ENCODE measurements at regions not wholly inside any gene's neighbourhood (a gene's known extent, or its start where the extent isn't known, plus 50 kb on each side); places are given as distances from the start of the nearest gene placed in this dataset.

- Histone ChIP-seq H3K4me3 (ENCODE audit: control extremely low read depth in 1 of 5, extremely low read depth in 1 of 5, insufficient read depth in 1 of 5, low read depth in 2 of 5, low read length in 4 of 5) (no peak overlapping the region), H3K27me3 (replicated peaks in 1 of 4; ENCODE audit: control extremely low read depth in 1 of 4, control insufficient read depth in 3 of 4, insufficient read depth in 4 of 4, low read length in 3 of 4) (no peaks in the 10 kb centered on the region), H3K9ac (ENCODE audit: low read length) (no peak overlapping the region), H3K4me1 (ENCODE audit: control insufficient read depth in 2 of 2, insufficient read depth in 2 of 2, low read length in 2 of 2) (no peaks in the 10 kb centered on the region), H3K9me3 (ENCODE audit: control extremely low read depth in 1 of 3, control insufficient read depth in 2 of 3, insufficient read depth in 1 of 3, low read length in 2 of 3) (no peaks in the 10 kb centered on the region), H4K20me1 (ENCODE audit: control insufficient read depth, insufficient read depth, low read length, poor library complexity, severe bottlenecking) (no peaks in the 10 kb centered on the region), H2AFZ (ENCODE audit: insufficient read depth, low read depth, low read length, poor library complexity, severe bottlenecking) (no peak overlapping the region), H3K4me2 (replicated peaks; ENCODE audit: low read depth, low read length, poor library complexity, severe bottlenecking) (no peak overlapping the region), H3K79me2 (ENCODE audit: control insufficient read depth, insufficient read depth, low read length) (no peaks in the 10 kb centered on the region), H3K27ac (ENCODE audit: low read length in 2 of 2) (no peak overlapping the region), H3K36me3 (replicated peaks in 1 of 2; ENCODE audit: control extremely low read depth in 1 of 2, control insufficient read depth in 1 of 2, extremely low read depth in 1 of 2, insufficient read depth in 2 of 2, low read length in 1 of 2) (no peaks in the 10 kb centered on the region)
- Mint-ChIP-seq H3K4me3 (no peak overlapping the region), H3K27me3 (peaks cover 5% of the 10 kb centered on the region), H3K9me3 (ENCODE audit: insufficient read depth) (no peaks in the 10 kb centered on the region), H3K4me1 (no peaks in the 10 kb centered on the region), H3K27ac (no peak overlapping the region)
- DNase-seq (no peak), ATAC-seq (ENCODE audit: low read depth) (no peak)
- POLR2A ChIA-PET, result no interaction called here
- CTCF ChIA-PET, result interaction anchor here (1.3 kb wide), 1 partner anchor 395 kb away, joined by 3 read pairs; no protein-coding TSS in a partner anchor
- WGBS (ENCODE audit: insufficient coverage), result no CpG with 5 or more reads among the region's 1 CpG
- intact Hi-C loops (cut with micrococcal nuclease), result no loop called here
- TF ChIP-seq EZH2 (IDR thresholded peaks at IDR 0.05; ENCODE audit: borderline replicate concordance, insufficient read depth, low read depth, low read length, poor library complexity, severe bottlenecking) (no peak), CTCF (IDR thresholded peaks at IDR 0.05) (no peak)
Observed at GRCh38 chr9:119951090-119951489, 581.9 kb upstream of the BRINP1 start.

DNA sequence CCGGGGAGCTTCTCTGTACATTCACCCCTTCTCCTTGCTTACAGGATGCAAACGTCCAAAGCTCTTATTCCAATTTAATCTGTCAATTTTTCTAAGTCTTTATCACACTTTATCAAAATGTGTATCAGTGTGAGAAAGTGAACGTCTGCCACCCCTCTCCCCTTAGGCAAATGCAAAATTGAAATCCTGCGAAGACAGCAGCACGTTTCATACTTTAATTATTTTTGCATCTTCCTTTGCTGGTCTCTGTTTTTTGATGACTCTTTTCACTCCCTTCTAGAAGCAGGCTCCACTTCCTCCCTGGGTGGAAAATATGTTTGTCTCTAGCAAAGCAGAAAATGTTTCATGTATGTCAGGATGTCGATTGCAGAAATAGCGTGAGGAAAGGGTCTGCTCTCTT, 576.5 kb upstream of the BRINP1 start:
- H3K27ac Mint-ChIP-seq, result no peak overlapping the region
- Histone ChIP-seq H2AFZ (ENCODE audit: insufficient read depth, low read depth, low read length, poor library complexity, severe bottlenecking) (no peak overlapping the region), H3K4me2 (replicated peaks; ENCODE audit: low read depth, low read length, poor library complexity, severe bottlenecking) (no peak overlapping the region), H3K4me1 (ENCODE audit: control insufficient read depth in 2 of 2, insufficient read depth in 2 of 2, low read length in 2 of 2) (no peaks in the 10 kb centered on the region), H4K20me1 (ENCODE audit: control insufficient read depth, insufficient read depth, low read length, poor library complexity, severe bottlenecking) (no peaks in the 10 kb centered on the region), H3K4me3 (ENCODE audit: control extremely low read depth in 1 of 5, extremely low read depth in 1 of 5, insufficient read depth in 1 of 5, low read depth in 2 of 5, low read length in 4 of 5) (no peak overlapping the region), H3K9me3 (ENCODE audit: control extremely low read depth in 1 of 3, control insufficient read depth in 2 of 3, insufficient read depth in 1 of 3, low read length in 2 of 3) (no peaks in the 10 kb centered on the region), H3K27me3 (replicated peaks in 1 of 4; ENCODE audit: control extremely low read depth in 1 of 4, control insufficient read depth in 3 of 4, insufficient read depth in 4 of 4, low read length in 3 of 4) (no peaks in the 10 kb centered on the region), H3K27ac (ENCODE audit: low read length in 2 of 2) (no peak overlapping the region), H3K36me3 (replicated peaks in 1 of 2; ENCODE audit: control extremely low read depth in 1 of 2, control insufficient read depth in 1 of 2, extremely low read depth in 1 of 2, insufficient read depth in 2 of 2, low read length in 1 of 2) (no peaks in the 10 kb centered on the region), H3K9ac (ENCODE audit: low read length) (no peak overlapping the region), H3K79me2 (ENCODE audit: control insufficient read depth, insufficient read depth, low read length) (no peaks in the 10 kb centered on the region)
- POLR2A ChIA-PET, result no interaction called here
- DNase-seq (no peak), ATAC-seq (ENCODE audit: low read depth) (no peak)
- H3K4me3 Mint-ChIP-seq, result no peak overlapping the region
- no peaks in the 10 kb centered on the region for H3K9me3 Mint-ChIP-seq (ENCODE audit: insufficient read depth)
- 46% methylated on average over 2 of the region's 7 CpGs for WGBS (ENCODE audit: insufficient coverage)
- H3K4me1 Mint-ChIP-seq, result no peaks in the 10 kb centered on the region
- H3K27me3 Mint-ChIP-seq, result no peaks in the 10 kb centered on the region
- intact Hi-C loops (cut with micrococcal nuclease), result no loop called here
- TF ChIP-seq CTCF (IDR thresholded peaks at IDR 0.05) (no peak), EZH2 (IDR thresholded peaks at IDR 0.05; ENCODE audit: borderline replicate concordance, insufficient read depth, low read depth, low read length, poor library complexity, severe bottlenecking) (no peak)
- CTCF ChIA-PET, result interaction anchor here (1.2 kb wide), 1 partner anchor 8 kb away, joined by 3 read pairs; no protein-coding TSS in a partner anchor
